Panc1 (cell line): ENCODE measurements at regions not wholly inside any gene's neighbourhood (a gene's known extent, or its start where the extent isn't known, plus 50 kb on each side); places are given as distances from the start of the nearest gene placed in this dataset.

Experiments
- ATAC-seq: fragments of 200-7000 bp; cut with Tn5 transposase; 2 replicates; pipeline ENCODE4 v1.9.1; 2020; ENCODE audit warnings: mild to moderate bottlenecking, moderate library complexity
- BruUV-seq: library from RNA; stranded (reverse); fragments of 400-500 nt; replicated peaks from 2 replicates; lab custom pipeline; 2021; lab: Mats Ljungman, UMichigan
- CTCF ChIA-PET: fragments of 300-600 bp; sonication (Branson Sonifier 250); formaldehyde crosslinking; loops from one replicate; lab custom pipeline; 2022; ENCODE audit warnings: antibody characterized with exemption; lab: Charles Lee
- POLR2A ChIA-PET: fragments of 300-600 bp; sonication (Branson Sonifier 250); formaldehyde crosslinking; loops from one replicate; lab custom pipeline; 2022; ENCODE audit warnings: antibody characterized with exemption; lab: Charles Lee
- DNase-seq: peaks from one replicate; pipeline ENCODE4 v3.0.0-alpha.2; 2010; ENCODE audit warnings: low read depth, low spot score
- H3K27ac ChIP-seq: 2 replicates; pipeline ENCODE4 v1.5.1; 2011; ENCODE audit warnings: mild to moderate bottlenecking, low read length, inconsistent platforms
- H3K27me3 ChIP-seq: fragments of 200-500 bp; sonication (Bioruptor generic); 2 replicates; pipeline ENCODE4 v1.6.0; 2014; ENCODE audit warnings: low read length, inconsistent platforms; ENCODE audit not compliant: control insufficient read depth, insufficient read depth
- H3K36me3 ChIP-seq: fragments of 200-500 bp; sonication (Bioruptor generic); 2 replicates; pipeline ENCODE4 v1.5.1; 2014; ENCODE audit warnings: inconsistent platforms, mild to moderate bottlenecking, low read length, moderate library complexity; ENCODE audit not compliant: control insufficient read depth, insufficient read depth
- H3K4me1 ChIP-seq: 2 replicates; pipeline ENCODE4 v1.5.1; 2011; ENCODE audit warnings: inconsistent platforms, mild to moderate bottlenecking, low read length, moderate library complexity; ENCODE audit not compliant: control insufficient read depth, insufficient read depth
- H3K4me3 ChIP-seq, 2 experiments: 2 replicates each; pipeline ENCODE4 v1.5.1; 2011 to 2012; ENCODE audit warnings: low read depth in 2 of 2, low read length in 2 of 2, mild to moderate bottlenecking in 2 of 2, inconsistent platforms in 1 of 2, moderate library complexity in 1 of 2
- H3K9me3 ChIP-seq: fragments of 200-500 bp; sonication (Bioruptor generic); 2 replicates; pipeline ENCODE4 v1.5.1; 2014; ENCODE audit warnings: low read depth, mild to moderate bottlenecking, inconsistent platforms, low read length, moderate library complexity; ENCODE audit not compliant: control insufficient read depth, insufficient read depth
- CTCF ChIP-seq: fragments of 450-650 bp; IDR thresholded peaks from 2 replicates; pipeline ENCODE4 v1.5.1; 2017; ENCODE audit warnings: mild to moderate bottlenecking
- POLR2AphosphoS5 ChIP-seq: IDR thresholded peaks from 2 replicates; pipeline ENCODE4 v1.6.1; 2012; ENCODE audit warnings: mild to moderate bottlenecking, low read depth, low read length, moderate library complexity
- REST ChIP-seq, 2 experiments: IDR thresholded peaks; 2 replicates each; pipeline ENCODE4 v1.6.1; 2011 to 2012; ENCODE audit warnings: low read depth in 2 of 2, control low read depth in 1 of 2, low read length in 1 of 2, mild to moderate bottlenecking in 1 of 2, moderate library complexity in 1 of 2; ENCODE audit not compliant: insufficient read depth in 1 of 2
- SIN3A ChIP-seq: IDR thresholded peaks from 2 replicates; pipeline ENCODE4 v1.6.1; 2012; ENCODE audit warnings: low read depth, mild to moderate bottlenecking, low read length, moderate library complexity, borderline replicate concordance; ENCODE audit not compliant: insufficient read depth
- TCF7L2 ChIP-seq: IDR thresholded peaks from 2 replicates; pipeline ENCODE4 v1.6.1; 2011; ENCODE audit warnings: mild to moderate bottlenecking, low read depth, low read length, inconsistent platforms
- in situ Hi-C: cut with HindIII; loops from 2 replicates; pipeline ENCODE4 v1.10.0; 2016; ENCODE audit warnings: low sequenced_read_pairs, low pct_unique_long_range_greater_than_20kb
- intact Hi-C: fragments of 100-400 bp; cut with micrococcal nuclease; formaldehyde crosslinking; loops from one replicate; pipeline ENCODE4 v1.10.0; 2022; ENCODE audit not compliant: unreplicated experiment

GRCh38 chr4:148787285-148787684 is 345.1 kb upstream of the NR3C2 start:
- Histone ChIP-seq H3K36me3 (no peaks in the 10 kb centered on the region), H3K27ac (no peak overlapping the region), H3K9me3 (no peaks in the 10 kb centered on the region), H3K4me3 (no peak overlapping the region), H3K27me3 (no peaks in the 10 kb centered on the region), H3K4me1 (no peaks in the 10 kb centered on the region)
- no peak for DNase-seq
- TF ChIP-seq TCF7L2 (no peak), CTCF (no peak), SIN3A (no peak), REST (IDR thresholded peaks at IDR 0.05; ENCODE audit: insufficient read depth in 1 of 2, low read depth in 2 of 2, low read length in 1 of 2) (no peak), POLR2AphosphoS5 (no peak)
- no TSS peak for BruUV-seq
- POLR2A ChIA-PET = no interaction called here
- no peak for ATAC-seq
- CTCF ChIA-PET = interaction anchor here (0.7 kb wide), 1 partner anchor 339 kb away, joined by 3 read pairs; no protein-coding TSS in a partner anchor
- intact Hi-C loops (no loop called here), in situ Hi-C loops (no loop called here)

- no peaks in the 10 kb centered on the region for H3K27me3 ChIP-seq
- no peak overlapping the region for H3K27ac ChIP-seq
- no peak for DNase-seq
- in situ Hi-C loops (no loop called here), intact Hi-C loops (no loop called here)
- ATAC-seq = no peak
- H3K4me3 ChIP-seq = no peak overlapping the region
- H3K36me3 ChIP-seq = no peaks in the 10 kb centered on the region
- ChIA-PET CTCF (no interaction called here), POLR2A (no interaction called here)
- H3K9me3 ChIP-seq = no peaks in the 10 kb centered on the region
- TF ChIP-seq POLR2AphosphoS5 (no peak), SIN3A (no peak), TCF7L2 (no peak), CTCF (no peak), REST (IDR thresholded peaks at IDR 0.05; ENCODE audit: insufficient read depth in 1 of 2, low read depth in 2 of 2, low read length in 1 of 2) (no peak)
- BruUV-seq = no TSS peak
- H3K4me1 ChIP-seq = no peaks in the 10 kb centered on the region
Observed at GRCh38 chr4:148786699-148787098, 344.5 kb upstream of the NR3C2 start.
